K562 (cell line): ENCODE measurements at regions not wholly inside any gene's neighbourhood (a gene's known extent, or its start where the extent isn't known, plus 50 kb on each side); places are given as distances from the start of the nearest gene placed in this dataset.

ENCODE experiments used
- ATAC-seq: fragments of 200-7000 bp; cut with Tn5 transposase; 3 replicates; pipeline ENCODE4 v1.9.1; 2020; ENCODE audit warnings: moderate library complexity
- BruUV-seq: library from RNA; stranded (reverse); fragments of 400-500 nt; replicated peaks from 2 replicates; lab custom pipeline; 2021; lab: Mats Ljungman, UMichigan
- CTCF ChIA-PET: fragments of 300-600 bp; formaldehyde crosslinking; extraction: SDS; loops from one replicate; lab custom pipeline; 2021; ENCODE audit warnings: low intra/inter-chr PET ratio; lab: Yijun Ruan, JAX
- POLR2A ChIA-PET: fragments of 300-600, 350-650 bp; sonication (Branson Sonifier 250); formaldehyde crosslinking; extraction: SDS; loops from one replicate; lab custom pipeline; 2021; ENCODE audit warnings: antibody characterized with exemption, inconsistent platforms; lab: Yijun Ruan, JAX
- DNase-seq, 4 experiments: peaks; one replicate each; pipeline versions ENCODE4 v3.0.0 to v3.0.0-alpha.2; 2011 to 2018; ENCODE audit warnings: low spot score in 3 of 4, mixed read lengths in 3 of 4; ENCODE audit errors: extremely low read depth in 1 of 4
- FAIRE-seq: peaks from 2 replicates; lab custom pipeline; 2011; peaks lifted over from hg19 to GRCh38; lab: Jason Lieb, UNC
- H2AFZ ChIP-seq: 2 replicates; pipeline ENCODE4 v1.6.0; 2011; ENCODE audit warnings: low read depth, low read length, control low read depth, inconsistent platforms
- H3K27ac ChIP-seq: fragments of 200-600 bp; 3 replicates; pipeline ENCODE4 v1.8.0; 2011; ENCODE audit warnings: low read depth, mild to moderate bottlenecking, control low read depth, inconsistent platforms, low read length, moderate library complexity, mixed read lengths; ENCODE audit errors: extremely low read depth
- H3K27me3 ChIP-seq, 2 experiments: fragments of 300-600 bp in 1 of 2; 2 replicates in 1 of 2; 3 replicates in 1 of 2; pipeline versions ENCODE4 v1.6.0 to v1.8.0; 2011; ENCODE audit warnings: inconsistent platforms in 2 of 2, low read length in 2 of 2, mild to moderate bottlenecking in 1 of 2, mixed read lengths in 1 of 2, moderate library complexity in 1 of 2; ENCODE audit not compliant: control insufficient read depth in 2 of 2, insufficient read depth in 2 of 2
- H3K36me3 ChIP-seq: fragments of 300-600 bp; 3 replicates; pipeline ENCODE4 v1.8.0; 2011; ENCODE audit warnings: mild to moderate bottlenecking, low read length, inconsistent platforms; ENCODE audit not compliant: control insufficient read depth, insufficient read depth
- H3K4me1 ChIP-seq, 2 experiments: fragments of 200-600 bp in 1 of 2; replicated peaks in 1 of 2; 2 replicates in 1 of 2; 3 replicates in 1 of 2; pipeline versions ENCODE4 v1.5.1 to v1.8.0; 2011; ENCODE audit warnings: inconsistent platforms in 2 of 2, low read length in 2 of 2, mild to moderate bottlenecking in 1 of 2, mixed read lengths in 1 of 2, moderate library complexity in 1 of 2; ENCODE audit not compliant: control insufficient read depth in 2 of 2, insufficient read depth in 2 of 2
- H3K4me2 ChIP-seq: 2 replicates; pipeline ENCODE4 v1.6.1; 2011; ENCODE audit warnings: low read length, control low read depth, inconsistent platforms, mixed read lengths; ENCODE audit not compliant: insufficient read depth
- H3K4me3 ChIP-seq: fragments of 200-600 bp; sonication (generic), shearing (Covaris generic); 2 replicates; pipeline ENCODE4 v1.5.1; 2016; ENCODE audit warnings: control low read depth, inconsistent platforms
- H3K79me2 ChIP-seq: fragments of 200-600 bp; 3 replicates; pipeline ENCODE4 v1.8.0; 2011; ENCODE audit warnings: low read length, inconsistent platforms; ENCODE audit not compliant: control insufficient read depth, insufficient read depth
- H3K9ac ChIP-seq, 2 experiments: 2 replicates each; pipeline versions ENCODE4 v1.6.0 to v1.6.1; 2011; ENCODE audit warnings: low read depth in 2 of 2, low read length in 2 of 2, control low read depth in 1 of 2, inconsistent platforms in 1 of 2, mild to moderate bottlenecking in 1 of 2, mixed read lengths in 1 of 2; ENCODE audit not compliant: insufficient read depth in 1 of 2
- H3K9me1 ChIP-seq: one replicate; pipeline ENCODE4 v1.6.0; 2011; ENCODE audit warnings: inconsistent platforms, mild to moderate bottlenecking, low read length, moderate library complexity; ENCODE audit not compliant: control insufficient read depth, insufficient read depth
- H3K9me3 ChIP-seq: replicated peaks from 2 replicates; pipeline ENCODE4 v1.5.1; 2011; ENCODE audit warnings: low read depth, low read length, inconsistent platforms; ENCODE audit not compliant: control insufficient read depth, insufficient read depth
- H4K20me1 ChIP-seq: replicated peaks from 2 replicates; pipeline ENCODE4 v1.6.1; 2011; ENCODE audit warnings: low read length, inconsistent platforms, mixed read lengths; ENCODE audit not compliant: control insufficient read depth, insufficient read depth
- HMG20A ChIP-seq: fragments of 450-650 bp; formaldehyde crosslinking; conservative IDR thresholded peaks from 2 replicates; pipeline ENCODE4 v1.4.0; 2020; ENCODE audit warnings: mild to moderate bottlenecking, mixed read lengths
- HNRNPL ChIP-seq: fragments of 200-400 bp; formaldehyde crosslinking; IDR thresholded peaks from 2 replicates; pipeline ENCODE4 v1.6.1; 2017; ENCODE audit warnings: low read depth, mild to moderate bottlenecking, low read length
- KLF16 ChIP-seq: IDR thresholded peaks from 2 replicates; pipeline ENCODE4 v1.6.1; 2016; ENCODE audit warnings: antibody characterized with exemption
- TGIF2 ChIP-seq: sonication (generic); formaldehyde crosslinking; IDR thresholded peaks from 2 replicates; pipeline ENCODE4 v1.8.1; 2022; ENCODE audit warnings: mild to moderate bottlenecking, missing genetic modification reagents, moderate library complexity
- TSHZ1 ChIP-seq: fragments of 250-450 bp; sonication (Bioruptor Pico); IDR thresholded peaks from 2 replicates; pipeline ENCODE4 v1.4.0; 2020; ENCODE audit warnings: mild to moderate bottlenecking, moderate library complexity
- ZBTB2 ChIP-seq: fragments of 450-650 bp; IDR thresholded peaks from 2 replicates; pipeline ENCODE4 v1.6.1; 2016; ENCODE audit warnings: antibody characterized with exemption
- ZNF239 ChIP-seq: fragments of 250-450 bp; sonication (Bioruptor Pico); IDR thresholded peaks from 2 replicates; pipeline ENCODE4 v1.4.0; 2020; ENCODE audit warnings: mild to moderate bottlenecking
- ZNF311 ChIP-seq: fragments of 250-450 bp; sonication (Bioruptor Pico); IDR thresholded peaks from 2 replicates; pipeline ENCODE4 v1.4.0; 2020; ENCODE audit warnings: mild to moderate bottlenecking, moderate library complexity
- ZNF354B ChIP-seq: fragments of 250-450 bp; sonication (Bioruptor Pico); IDR thresholded peaks from 2 replicates; pipeline ENCODE4 v1.4.0; 2020
- ZNF77 ChIP-seq: fragments of 250-450 bp; sonication (Bioruptor Pico); IDR thresholded peaks from 2 replicates; pipeline ENCODE4 v1.5.0; 2020
- ZSCAN29 ChIP-seq: fragments of 450-650 bp; IDR thresholded peaks from 2 replicates; pipeline ENCODE4 v1.6.1; 2017
- WGBS: fragments of 100-300 bp; shearing (Covaris generic); methylation state at CpG from one replicate; pipeline ENCODE4 v1.1.6; 2016; ENCODE audit warnings: low coverage, mixed read lengths; ENCODE audit not compliant: insufficient coverage; ENCODE audit errors: missing lambda C conversion rate; 5-methylcytosine and 5-hydroxymethylcytosine counted together
- in situ Hi-C: fragments of 300-500 bp; cut with MboI; formaldehyde crosslinking; loops from 4 replicates; pipeline ENCODE4 v1.15.0; 2018; ENCODE audit warnings: inconsistent platforms, mixed read lengths
- intact Hi-C: fragments of 100-400 bp; cut with micrococcal nuclease; formaldehyde crosslinking; loops from 2 replicates; pipeline ENCODE4 v1.14.2; 2022
- TF ChIP-seq, protein P1 (sequence below), 3 experiments: fragments of 200-800 bp in 1 of 3; fragments of 250-450 bp in 1 of 3; fragments of 450-650 bp in 1 of 3; sonication (Bioruptor Pico) in 1 of 3; sonication (Bioruptor generic) in 1 of 3; formaldehyde crosslinking in 1 of 3; IDR thresholded peaks; 2 replicates each; pipeline versions ENCODE4 v1.6.1 to v1.8.0; 2016 to 2022; ENCODE audit warnings: mild to moderate bottlenecking in 2 of 3, missing genetic modification characterization in 2 of 3, missing compliant biosample characterization in 1 of 3, moderate library complexity in 1 of 3
- TF ChIP-seq, protein P2 (sequence below): fragments of 450-650 bp; IDR thresholded peaks from 2 replicates; pipeline ENCODE4 v1.6.1; 2018; ENCODE audit warnings: mild to moderate bottlenecking, low read depth; ENCODE audit not compliant: partially characterized antibody

DNA sequence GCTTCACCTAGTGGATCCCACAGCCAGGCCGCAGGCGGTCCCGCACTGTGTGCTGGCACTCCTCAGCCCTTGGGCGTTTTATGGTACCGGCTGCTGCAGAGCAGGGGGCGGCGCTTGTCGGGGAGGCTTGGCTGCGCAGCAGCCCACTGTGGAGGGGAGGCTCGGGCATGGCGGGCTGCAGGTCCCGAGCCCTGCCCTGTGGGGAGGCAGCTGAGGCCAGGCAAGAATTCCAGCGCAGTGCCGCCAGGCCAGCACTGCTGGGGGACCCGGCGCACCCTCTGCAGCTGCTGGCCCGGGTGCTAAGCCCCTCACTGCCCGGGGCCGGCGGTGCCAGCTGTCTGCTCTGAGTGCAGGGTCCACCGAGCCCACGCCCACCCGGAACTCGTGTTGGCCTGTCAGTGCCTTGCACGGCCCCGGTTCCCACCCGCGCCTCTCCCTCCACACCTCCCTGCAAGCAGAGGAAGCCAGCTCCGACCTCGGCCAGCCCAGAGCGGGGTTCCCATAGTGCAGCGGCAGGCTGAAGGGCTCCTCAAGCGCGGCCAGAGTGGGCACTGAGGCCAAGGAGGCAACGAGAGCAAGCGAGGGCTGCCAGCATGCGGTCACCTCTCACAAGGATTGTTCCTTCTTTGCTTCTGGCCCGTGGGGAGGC lies 435.0 kb upstream of the ATP10A start:
- no peaks in the 10 kb centered on the region for H3K36me3 ChIP-seq
- H2AFZ ChIP-seq = no peak overlapping the region
- 2% methylated on average over 29 of the region's 38 CpGs for WGBS
- H3K79me2 ChIP-seq = no peaks in the 10 kb centered on the region
- H3K27ac ChIP-seq = no peak overlapping the region
- no peaks in the 10 kb centered on the region for H3K27me3 ChIP-seq
- no TSS peak for BruUV-seq
- H3K9me3 ChIP-seq = no peaks in the 10 kb centered on the region
- ATAC-seq (no peak), DNase-seq (no peak), FAIRE-seq (no peak)
- H3K4me2 ChIP-seq = no peak overlapping the region
- intact Hi-C loops (no loop called here), in situ Hi-C loops (no loop called here)
- ChIA-PET POLR2A (no interaction called here), CTCF (no interaction called here)
- H3K9me1 ChIP-seq = no peaks in the 10 kb centered on the region
- H4K20me1 ChIP-seq = no peaks in the 10 kb centered on the region
- no peak overlapping the region for H3K4me3 ChIP-seq
- H3K9ac ChIP-seq = no peak overlapping the region
- H3K4me1 ChIP-seq = no peaks in the 10 kb centered on the region
- TF ChIP-seq, protein P1, sequence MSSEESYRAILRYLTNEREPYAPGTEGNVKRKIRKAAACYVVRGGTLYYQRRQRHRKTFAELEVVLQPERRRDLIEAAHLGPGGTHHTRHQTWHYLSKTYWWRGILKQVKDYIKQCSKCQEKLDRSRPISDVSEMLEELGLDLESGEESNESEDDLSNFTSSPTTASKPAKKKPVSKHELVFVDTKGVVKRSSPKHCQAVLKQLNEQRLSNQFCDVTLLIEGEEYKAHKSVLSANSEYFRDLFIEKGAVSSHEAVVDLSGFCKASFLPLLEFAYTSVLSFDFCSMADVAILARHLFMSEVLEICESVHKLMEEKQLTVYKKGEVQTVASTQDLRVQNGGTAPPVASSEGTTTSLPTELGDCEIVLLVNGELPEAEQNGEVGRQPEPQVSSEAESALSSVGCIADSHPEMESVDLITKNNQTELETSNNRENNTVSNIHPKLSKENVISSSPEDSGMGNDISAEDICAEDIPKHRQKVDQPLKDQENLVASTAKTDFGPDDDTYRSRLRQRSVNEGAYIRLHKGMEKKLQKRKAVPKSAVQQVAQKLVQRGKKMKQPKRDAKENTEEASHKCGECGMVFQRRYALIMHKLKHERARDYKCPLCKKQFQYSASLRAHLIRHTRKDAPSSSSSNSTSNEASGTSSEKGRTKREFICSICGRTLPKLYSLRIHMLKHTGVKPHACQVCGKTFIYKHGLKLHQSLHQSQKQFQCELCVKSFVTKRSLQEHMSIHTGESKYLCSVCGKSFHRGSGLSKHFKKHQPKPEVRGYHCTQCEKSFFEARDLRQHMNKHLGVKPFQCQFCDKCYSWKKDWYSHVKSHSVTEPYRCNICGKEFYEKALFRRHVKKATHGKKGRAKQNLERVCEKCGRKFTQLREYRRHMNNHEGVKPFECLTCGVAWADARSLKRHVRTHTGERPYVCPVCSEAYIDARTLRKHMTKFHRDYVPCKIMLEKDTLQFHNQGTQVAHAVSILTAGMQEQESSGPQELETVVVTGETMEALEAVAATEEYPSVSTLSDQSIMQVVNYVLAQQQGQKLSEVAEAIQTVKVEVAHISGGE (CRISPR knock-in tag; IDR thresholded peaks at IDR 0.05) = no peak
- TF ChIP-seq ZBTB2 = no peak
- TF ChIP-seq HNRNPL = no peak
- no peak for TF ChIP-seq KLF16
- TF ChIP-seq ZNF239 (CRISPR knock-in tag) = no peak
- TF ChIP-seq TSHZ1 = no peak
- TF ChIP-seq HMG20A (CRISPR knock-in tag) = no peak
- no peak for TF ChIP-seq ZNF77
- TF ChIP-seq ZNF354B = no peak
- TF ChIP-seq, protein P2, sequence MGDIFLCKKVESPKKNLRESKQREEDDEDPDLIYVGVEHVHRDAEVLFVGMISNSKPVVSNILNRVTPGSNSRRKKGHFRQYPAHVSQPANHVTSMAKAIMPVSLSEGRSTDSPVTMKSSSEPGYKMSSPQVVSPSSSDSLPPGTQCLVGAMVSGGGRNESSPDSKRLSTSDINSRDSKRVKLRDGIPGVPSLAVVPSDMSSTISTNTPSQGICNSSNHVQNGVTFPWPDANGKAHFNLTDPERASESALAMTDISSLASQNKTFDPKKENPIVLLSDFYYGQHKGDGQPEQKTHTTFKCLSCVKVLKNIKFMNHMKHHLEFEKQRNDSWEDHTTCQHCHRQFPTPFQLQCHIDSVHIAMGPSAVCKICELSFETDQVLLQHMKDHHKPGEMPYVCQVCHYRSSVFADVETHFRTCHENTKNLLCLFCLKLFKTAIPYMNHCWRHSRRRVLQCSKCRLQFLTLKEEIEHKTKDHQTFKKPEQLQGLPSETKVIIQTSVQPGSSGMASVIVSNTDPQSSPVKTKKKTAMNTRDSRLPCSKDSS = no peak
- TF ChIP-seq ZSCAN29 = no peak
- TF ChIP-seq ZNF311 = no peak
- TF ChIP-seq TGIF2 (CRISPR knock-in tag) = no peak
